OCI-LY7 (cell line): ENCODE measurements at regions not wholly inside any gene's neighbourhood (a gene's known extent, or its start where the extent isn't known, plus 50 kb on each side); places are given as distances from the start of the nearest gene placed in this dataset.

Source experiments
- BruUV-seq: library from RNA; stranded (reverse); fragments of 400-500 nt; replicated peaks from 2 replicates; lab custom pipeline; 2021; lab: Mats Ljungman, UMichigan
- CTCF ChIA-PET: fragments of 300-600 bp; sonication (Branson Sonifier 250); formaldehyde crosslinking; loops from one replicate; lab custom pipeline; 2022; ENCODE audit warnings: antibody characterized with exemption; ENCODE audit not compliant: unreplicated experiment; lab: Charles Lee
- POLR2A ChIA-PET: fragments of 300-600 bp; sonication (Branson Sonifier 250); formaldehyde crosslinking; loops from one replicate; lab custom pipeline; 2022; ENCODE audit warnings: antibody characterized with exemption; lab: Charles Lee
- DNase-seq: peaks from one replicate; pipeline ENCODE4 v3.0.0-alpha.2; 2015; ENCODE audit warnings: low spot score
- H2AFZ ChIP-seq: fragments of 200-600 bp; sonication (generic), shearing (Covaris generic); 2 replicates; pipeline ENCODE4 v1.6.1; 2014; ENCODE audit warnings: mild to moderate bottlenecking, antibody characterized with exemption, low read length, moderate library complexity
- H3K27ac ChIP-seq: fragments of 200-600 bp; sonication (generic); 2 replicates; pipeline ENCODE4 v1.5.1; 2014; ENCODE audit warnings: mixed run types, low read depth, mild to moderate bottlenecking, moderate library complexity, low read length, inconsistent platforms; ENCODE audit not compliant: poor library complexity, severe bottlenecking
- H3K36me3 ChIP-seq: fragments of 200-600 bp; sonication (generic); 2 replicates; pipeline ENCODE4 v1.6.1; 2014; ENCODE audit warnings: mild to moderate bottlenecking, antibody characterized with exemption, low read length, moderate library complexity, mixed read lengths; ENCODE audit not compliant: insufficient read depth
- H3K4me1 ChIP-seq: fragments of 200-600 bp; sonication (generic); 2 replicates; pipeline ENCODE4 v1.5.1; 2014; ENCODE audit warnings: mild to moderate bottlenecking, low read length; ENCODE audit not compliant: insufficient read depth, poor library complexity, severe bottlenecking
- H3K4me2 ChIP-seq: fragments of 200-600 bp; sonication (generic); 2 replicates; pipeline ENCODE4 v1.6.1; 2014; ENCODE audit warnings: mild to moderate bottlenecking, low read length
- H3K4me3 ChIP-seq: fragments of 200-600 bp; sonication (generic); 2 replicates; pipeline ENCODE4 v1.5.1; 2014; ENCODE audit warnings: mild to moderate bottlenecking, low read depth, low read length; ENCODE audit not compliant: poor library complexity, severe bottlenecking
- H3K79me2 ChIP-seq: fragments of 200-600 bp; sonication (generic); 2 replicates; pipeline ENCODE4 v1.6.1; 2016; ENCODE audit warnings: low read depth, mild to moderate bottlenecking, low read length, moderate library complexity, mixed read lengths; ENCODE audit not compliant: insufficient read depth
- H3K9me2 ChIP-seq: fragments of 200-600 bp; sonication (generic); 2 replicates; pipeline ENCODE4 v1.6.1; 2016; ENCODE audit warnings: mild to moderate bottlenecking, low read length, mixed read lengths; ENCODE audit not compliant: insufficient read depth
- H3K9me3 ChIP-seq: fragments of 200-600 bp; sonication (generic); 2 replicates; pipeline ENCODE4 v1.6.1; 2014; ENCODE audit warnings: mild to moderate bottlenecking, mixed run types, low read length, mixed read lengths
- H4K20me1 ChIP-seq: fragments of 200-600 bp; sonication (generic); 2 replicates; pipeline ENCODE4 v1.6.1; 2014; ENCODE audit warnings: mild to moderate bottlenecking, antibody characterized with exemption, low read length, moderate library complexity, mixed read lengths; ENCODE audit not compliant: insufficient read depth
- EZH2phosphoT487 ChIP-seq: fragments of 200-600 bp; sonication (generic); IDR thresholded peaks from 2 replicates; pipeline ENCODE4 v1.6.1; 2018; ENCODE audit warnings: low read depth, borderline replicate concordance, mild to moderate bottlenecking, mixed run types, antibody characterized with exemption, low read length, moderate library complexity, mixed read lengths
- intact Hi-C: fragments of 100-400 bp; cut with micrococcal nuclease; formaldehyde crosslinking; loops from one replicate; pipeline ENCODE4 v1.10.0; 2022; ENCODE audit not compliant: unreplicated experiment
- TF ChIP-seq, protein P1 (sequence below): fragments of 200-600 bp; sonication (generic); conservative IDR thresholded peaks from 2 replicates; pipeline ENCODE4 v1.5.1; 2014; ENCODE audit warnings: mild to moderate bottlenecking, antibody characterized with exemption, low read length, moderate library complexity, mixed read lengths

GRCh38 chr4:138400543-138400942 is 158.4 kb upstream of the SLC7A11 start:
- DNase-seq = no peak
- Histone ChIP-seq H4K20me1 (no peaks in the 10 kb centered on the region), H3K36me3 (no peaks in the 10 kb centered on the region), H2AFZ (no peak overlapping the region), H3K4me2 (no peak overlapping the region), H3K27ac (no peak overlapping the region), H3K4me3 (no peak overlapping the region), H3K79me2 (no peaks in the 10 kb centered on the region), H3K4me1 (no peaks in the 10 kb centered on the region), H3K9me2 (no peaks in the 10 kb centered on the region), H3K9me3 (no peaks in the 10 kb centered on the region)
- intact Hi-C loops = no loop called here
- POLR2A ChIA-PET = no interaction called here
- TF ChIP-seq EZH2phosphoT487 = no peak
- TF ChIP-seq, protein P1, sequence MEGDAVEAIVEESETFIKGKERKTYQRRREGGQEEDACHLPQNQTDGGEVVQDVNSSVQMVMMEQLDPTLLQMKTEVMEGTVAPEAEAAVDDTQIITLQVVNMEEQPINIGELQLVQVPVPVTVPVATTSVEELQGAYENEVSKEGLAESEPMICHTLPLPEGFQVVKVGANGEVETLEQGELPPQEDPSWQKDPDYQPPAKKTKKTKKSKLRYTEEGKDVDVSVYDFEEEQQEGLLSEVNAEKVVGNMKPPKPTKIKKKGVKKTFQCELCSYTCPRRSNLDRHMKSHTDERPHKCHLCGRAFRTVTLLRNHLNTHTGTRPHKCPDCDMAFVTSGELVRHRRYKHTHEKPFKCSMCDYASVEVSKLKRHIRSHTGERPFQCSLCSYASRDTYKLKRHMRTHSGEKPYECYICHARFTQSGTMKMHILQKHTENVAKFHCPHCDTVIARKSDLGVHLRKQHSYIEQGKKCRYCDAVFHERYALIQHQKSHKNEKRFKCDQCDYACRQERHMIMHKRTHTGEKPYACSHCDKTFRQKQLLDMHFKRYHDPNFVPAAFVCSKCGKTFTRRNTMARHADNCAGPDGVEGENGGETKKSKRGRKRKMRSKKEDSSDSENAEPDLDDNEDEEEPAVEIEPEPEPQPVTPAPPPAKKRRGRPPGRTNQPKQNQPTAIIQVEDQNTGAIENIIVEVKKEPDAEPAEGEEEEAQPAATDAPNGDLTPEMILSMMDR = no peak
- no TSS peak for BruUV-seq
- CTCF ChIA-PET = no interaction called here

GRCh38 chr4:138400066-138400465 is 157.9 kb upstream of the SLC7A11 start:
- no peaks in the 10 kb centered on the region for H3K79me2 ChIP-seq
- H3K27ac ChIP-seq = no peak overlapping the region
- DNase-seq = no peak
- H3K4me2 ChIP-seq = no peak overlapping the region
- TF ChIP-seq EZH2phosphoT487 = no peak
- TF ChIP-seq, protein P1 = no peak
- ChIA-PET POLR2A (no interaction called here), CTCF (no interaction called here)
- H3K9me2 ChIP-seq = no peaks in the 10 kb centered on the region
- no peaks in the 10 kb centered on the region for H3K9me3 ChIP-seq
- no peaks in the 10 kb centered on the region for H4K20me1 ChIP-seq
- no peak overlapping the region for H3K4me3 ChIP-seq
- no peak overlapping the region for H2AFZ ChIP-seq
- no peaks in the 10 kb centered on the region for H3K36me3 ChIP-seq
- intact Hi-C loops = no loop called here
- H3K4me1 ChIP-seq = no peaks in the 10 kb centered on the region
- BruUV-seq = no TSS peak

- intact Hi-C loops = no loop called here
- no peak overlapping the region for H3K4me3 ChIP-seq
- no peak overlapping the region for H2AFZ ChIP-seq
- ChIA-PET CTCF (no interaction called here), POLR2A (interaction anchor here (0.7 kb wide), 1 partner anchor 253 kb away, joined by 3 read pairs; no protein-coding TSS in a partner anchor)
- H3K36me3 ChIP-seq = no peaks in the 10 kb centered on the region
- TF ChIP-seq, protein P1 = no peak
- no peak for TF ChIP-seq EZH2phosphoT487
- H3K79me2 ChIP-seq = no peaks in the 10 kb centered on the region
- DNase-seq = no peak
- H3K4me2 ChIP-seq = no peak overlapping the region
- no TSS peak for BruUV-seq
- no peaks in the 10 kb centered on the region for H3K4me1 ChIP-seq
- no peaks in the 10 kb centered on the region for H4K20me1 ChIP-seq
- no peaks in the 10 kb centered on the region for H3K9me3 ChIP-seq
- H3K27ac ChIP-seq = no peak overlapping the region
- H3K9me2 ChIP-seq = no peaks in the 10 kb centered on the region
Measured at GRCh38 chr4:138399081-138399480, 156.9 kb upstream of the SLC7A11 start.
